Aorta (tissue), 5 donors: ENCODE measurements at regions not wholly inside any gene's neighbourhood (a gene's known extent, or its start where the extent isn't known, plus 50 kb on each side); places are given as distances from the start of the nearest gene placed in this dataset.
A peak's percentile ranks its signal among the peaks of the same experiment; 100 is the strongest.

Source experiments
- ATAC-seq: fragments of 200-7000 bp; cut with Tn5 transposase; one replicate; pipeline ENCODE4 v1.9.1; 2022; ENCODE audit warnings: moderate library complexity; ENCODE audit not compliant: low FRiP score
- DNase-seq, 2 donors: peaks; one replicate each; pipeline ENCODE4 v3.0.0-alpha.2; 2020
- H3K27ac ChIP-seq, 2 donors: one replicate each; pipeline ENCODE4 v1.5.1; 2013; ENCODE audit warnings: low read length in 2 of 2, mild to moderate bottlenecking in 2 of 2, moderate library complexity in 2 of 2, control low read depth in 1 of 2, inconsistent platforms in 1 of 2, low read depth in 1 of 2
- H3K27me3 ChIP-seq, 2 donors: one replicate each; pipeline ENCODE4 v1.6.1; 2013; ENCODE audit warnings: control low read depth in 1 of 2, low read length in 1 of 2, mild to moderate bottlenecking in 1 of 2, moderate library complexity in 1 of 2; ENCODE audit not compliant: insufficient read depth in 2 of 2, control insufficient read depth in 1 of 2
- H3K36me3 ChIP-seq, 2 donors: one replicate each; pipeline ENCODE4 v1.6.1; 2013; ENCODE audit warnings: control low read depth in 1 of 2, low read length in 1 of 2, mild to moderate bottlenecking in 1 of 2; ENCODE audit not compliant: insufficient read depth in 2 of 2, control insufficient read depth in 1 of 2
- H3K4me1 ChIP-seq, 2 donors: one replicate each; pipeline ENCODE4 v1.6.1; 2013; ENCODE audit warnings: low read length in 2 of 2, control low read depth in 1 of 2, mild to moderate bottlenecking in 1 of 2, moderate library complexity in 1 of 2; ENCODE audit not compliant: insufficient read depth in 2 of 2, control insufficient read depth in 1 of 2
- H3K4me3 ChIP-seq, 2 donors: one replicate each; pipeline ENCODE4 v1.5.1; 2013; ENCODE audit warnings: low read length in 2 of 2, control low read depth in 1 of 2, mild to moderate bottlenecking in 1 of 2
- H3K9me3 ChIP-seq: one replicate; pipeline ENCODE4 v1.6.1; 2013; ENCODE audit warnings: mild to moderate bottlenecking, low read length; ENCODE audit not compliant: control insufficient read depth
- WGBS, 2 donors: extraction: QIAGEN DNeasy Blood & Tissue Kit; methylation state at CpG; one replicate each; pipeline ENCODE4 v1.1.7; 2013; 5-methylcytosine and 5-hydroxymethylcytosine counted together
- intact Hi-C, 2 donors: fragments of 100-400 bp; cut with DNase I; formaldehyde crosslinking; loops; one replicate each; pipeline versions ENCODE4 v1.14.2 to v1.15.0; 2022
- donor health status: healthy with polysubstance abuse.
- donor health status: Bipolar disorder and iron deficiency.
- donor health status: DM: no; HTN: no; CAD: no.
- donor health status: DM: no; HTN: no; CAD: no.
- donor health status: DM: yes; HTN: yes; CAD: no.

- no peak overlapping the region for H3K27ac ChIP-seq
- no peaks in the 10 kb centered on the region for H3K9me3 ChIP-seq
- no peaks in the 10 kb centered on the region for H3K27me3 ChIP-seq
- 59 to 60% methylated on average over 3 of the region's 3 CpGs for WGBS, 2 donors
- no peaks in the 10 kb centered on the region for H3K4me1 ChIP-seq
- ATAC-seq (no peak), DNase-seq (peak in 1 of 2 donors; percentile 6)
- intact Hi-C loops = no loop called here
- no peak overlapping the region for H3K4me3 ChIP-seq
- no peaks in the 10 kb centered on the region for H3K36me3 ChIP-seq
These were observed 161.3 kb downstream of the FBLN2 start for GRCh38 chr3:13710251-13710650.

- Histone ChIP-seq H3K36me3 (no peaks in the 10 kb centered on the region), H3K9me3 (no peaks in the 10 kb centered on the region), H3K27me3 (no peaks in the 10 kb centered on the region), H3K4me1 (no peaks in the 10 kb centered on the region), H3K4me3 (no peak overlapping the region), H3K27ac (no peak overlapping the region)
- ATAC-seq (no peak), DNase-seq (peak; percentile 12 to 16)
- intact Hi-C loops = no loop called here
- 82 to 96% methylated on average over 1 of the region's 1 CpG for WGBS, 2 donors
These were observed 160.8 kb downstream of the FBLN2 start for GRCh38 chr3:13709706-13710105.

- no peaks in the 10 kb centered on the region for H3K36me3 ChIP-seq
- no peak overlapping the region for H3K27ac ChIP-seq
- peak in 1 of 2 donors; percentile 4 for DNase-seq
- intact Hi-C loops = no loop called here
- H3K27me3 ChIP-seq = no peaks in the 10 kb centered on the region
- no peak overlapping the region for H3K4me3 ChIP-seq
- ATAC-seq = no peak
- no peaks in the 10 kb centered on the region for H3K9me3 ChIP-seq
- H3K4me1 ChIP-seq = no peaks in the 10 kb centered on the region
- 72 to 74% methylated on average over 6 of the region's 6 CpGs for WGBS, 2 donors
These were observed 160.1 kb downstream of the FBLN2 start for GRCh38 chr3:13708871-13709595.

- H3K4me3 ChIP-seq = no peak overlapping the region
- 75 to 78% methylated on average over 7 of the region's 7 CpGs for WGBS, 2 donors
- no peak overlapping the region for H3K27ac ChIP-seq
- H3K36me3 ChIP-seq = no peaks in the 10 kb centered on the region
- ATAC-seq = no peak
- no peaks in the 10 kb centered on the region for H3K9me3 ChIP-seq
- DNase-seq = peak; percentile 14 to 22
- no peaks in the 10 kb centered on the region for H3K27me3 ChIP-seq
- no peaks in the 10 kb centered on the region for H3K4me1 ChIP-seq
- intact Hi-C loops = no loop called here
These were observed 159.4 kb downstream of the FBLN2 start for GRCh38 chr3:13708301-13708700.

GRCh38 chr3:13707456-13707855 is 158.5 kb downstream of the FBLN2 start:
- Histone ChIP-seq H3K4me1 (no peaks in the 10 kb centered on the region), H3K27ac (no peak overlapping the region), H3K36me3 (no peaks in the 10 kb centered on the region), H3K4me3 (no peak overlapping the region), H3K27me3 (no peaks in the 10 kb centered on the region), H3K9me3 (no peaks in the 10 kb centered on the region)
- ATAC-seq (no peak), DNase-seq (peak; percentile 1 to 33)
- intact Hi-C loops = no loop called here
- WGBS, 2 donors = 87 to 92% methylated on average over 5 of the region's 5 CpGs

GRCh38 chr3:13706886-13707285 is 158.0 kb downstream of the FBLN2 start:
- ATAC-seq (no peak), DNase-seq (peak; percentile 12 to 15)
- WGBS, 2 donors = 84 to 87% methylated on average over 4 of the region's 4 CpGs
- Histone ChIP-seq H3K4me1 (no peaks in the 10 kb centered on the region), H3K27me3 (no peaks in the 10 kb centered on the region), H3K4me3 (no peak overlapping the region), H3K9me3 (no peaks in the 10 kb centered on the region), H3K36me3 (no peaks in the 10 kb centered on the region), H3K27ac (no peak overlapping the region)
- intact Hi-C loops = no loop called here

GRCh38 chr3:13706451-13706850 is 157.5 kb downstream of the FBLN2 start:
- no peaks in the 10 kb centered on the region for H3K36me3 ChIP-seq

GRCh38 chr3:13705702-13706280 is 156.9 kb downstream of the FBLN2 start:
- Histone ChIP-seq H3K27me3 (no peaks in the 10 kb centered on the region), H3K4me3 (no peak overlapping the region), H3K36me3 (no peaks in the 10 kb centered on the region), H3K27ac (no peak overlapping the region), H3K9me3 (no peaks in the 10 kb centered on the region), H3K4me1 (no peaks in the 10 kb centered on the region)
- 89% methylated on average over 4 of the region's 4 CpGs for WGBS, 2 donors
- DNase-seq = peak; percentile 34 to 42
- ATAC-seq = no peak
- intact Hi-C loops = no loop called here

More at GRCh38 chr3:13706451-13706850, 157.5 kb downstream of the FBLN2 start:
- Histone ChIP-seq H3K9me3 (no peaks in the 10 kb centered on the region), H3K27ac (no peak overlapping the region), H3K4me3 (no peak overlapping the region), H3K27me3 (no peaks in the 10 kb centered on the region), H3K4me1 (no peaks in the 10 kb centered on the region)
- intact Hi-C loops = no loop called here
- ATAC-seq (no peak), DNase-seq (peak; percentile 25)
- WGBS, 2 donors = 76% methylated on average over 2 of the region's 2 CpGs

- Histone ChIP-seq H3K27ac (no peak overlapping the region), H3K27me3 (no peaks in the 10 kb centered on the region), H3K4me1 (no peaks in the 10 kb centered on the region), H3K36me3 (no peaks in the 10 kb centered on the region), H3K4me3 (no peak overlapping the region), H3K9me3 (no peaks in the 10 kb centered on the region)
- DNase-seq (peak; percentile 17 to 36), ATAC-seq (no peak)
- WGBS, 2 donors = 84 to 86% methylated on average over 3 of the region's 3 CpGs
- intact Hi-C loops = no loop called here
These were observed 156.1 kb downstream of the FBLN2 start for GRCh38 chr3:13705051-13705450.
